HepG2 (cell line): ENCODE measurements at regions not wholly inside any gene's neighbourhood (a gene's known extent, or its start where the extent isn't known, plus 50 kb on each side); places are given as distances from the start of the nearest gene placed in this dataset.

Source experiments
- ATAC-seq: fragments of 200-7000 bp; cut with Tn5 transposase; 3 replicates; pipeline ENCODE4 v1.9.1; 2020; ENCODE audit warnings: mild to moderate bottlenecking, moderate library complexity
- BruUV-seq: library from RNA; stranded (reverse); fragments of 400-500 nt; replicated peaks from 2 replicates; lab custom pipeline; 2021; lab: Mats Ljungman, UMichigan
- CTCF ChIA-PET: fragments of 300-600 bp; formaldehyde crosslinking; extraction: SDS; loops from one replicate; lab custom pipeline; 2021; ENCODE audit warnings: low total read pairs, inconsistent platforms, low intra/inter-chr PET ratio; lab: Yijun Ruan, JAX
- POLR2A ChIA-PET: fragments of 350-600 bp; sonication (Branson Sonifier 250); formaldehyde crosslinking; loops from one replicate; lab custom pipeline; 2020; ENCODE audit warnings: antibody characterized with exemption, inconsistent platforms; lab: Yijun Ruan, JAX
- DNase-seq: peaks from one replicate; pipeline ENCODE4 v3.0.0-alpha.2; 2015; ENCODE audit warnings: low spot score
- FAIRE-seq: peaks from 3 replicates; lab custom pipeline; 2011; peaks lifted over from hg19 to GRCh38; lab: Jason Lieb, UNC
- H2AFZ ChIP-seq: one replicate; pipeline ENCODE4 v1.6.1; 2011; ENCODE audit warnings: low read length, inconsistent platforms
- H3K27ac ChIP-seq: fragments of 300-600 bp; 3 replicates; pipeline ENCODE4 v1.8.0; 2011; ENCODE audit warnings: mixed run types, mild to moderate bottlenecking, mixed read lengths, low read length, inconsistent platforms; ENCODE audit not compliant: insufficient read depth; ENCODE audit errors: extremely low read length
- H3K27me3 ChIP-seq, 2 experiments: fragments of 200-600 bp in 1 of 2; 2 replicates in 1 of 2; 3 replicates in 1 of 2; pipeline versions ENCODE4 v1.6.0 to v1.8.0; 2011; ENCODE audit warnings: low read length in 2 of 2, mild to moderate bottlenecking in 2 of 2, moderate library complexity in 2 of 2, inconsistent platforms in 1 of 2; ENCODE audit not compliant: insufficient read depth in 2 of 2, control insufficient read depth in 1 of 2
- H3K36me3 ChIP-seq, 2 experiments: fragments of 200-600 bp in 1 of 2; replicated peaks in 1 of 2; 2 replicates in 1 of 2; 3 replicates in 1 of 2; pipeline versions ENCODE4 v1.5.1 to v1.8.0; 2011; ENCODE audit warnings: low read length in 2 of 2, inconsistent platforms in 1 of 2; ENCODE audit not compliant: insufficient read depth in 2 of 2, control insufficient read depth in 1 of 2
- H3K4me1 ChIP-seq: 2 replicates; pipeline ENCODE4 v1.5.1; 2012; ENCODE audit warnings: low read length, inconsistent platforms; ENCODE audit not compliant: insufficient read depth
- H3K4me2 ChIP-seq: 2 replicates; pipeline ENCODE4 v1.6.0; 2011; ENCODE audit warnings: low read depth, low read length, inconsistent platforms
- H3K4me3 ChIP-seq, 3 experiments: fragments of 200-600 bp in 1 of 3; sonication (generic), shearing (Covaris generic) in 1 of 3; replicated peaks in 1 of 3; 2 replicates each; pipeline ENCODE4 v1.5.1; 2011 to 2016; ENCODE audit warnings: low read length in 3 of 3, inconsistent platforms in 2 of 3, low read depth in 2 of 3, mild to moderate bottlenecking in 2 of 3, control low read depth in 1 of 3, mixed read lengths in 1 of 3; ENCODE audit not compliant: insufficient read depth in 1 of 3
- H3K79me2 ChIP-seq: one replicate; pipeline ENCODE4 v1.6.1; 2011; ENCODE audit warnings: low read length, inconsistent platforms; ENCODE audit not compliant: insufficient read depth
- H3K9ac ChIP-seq: 2 replicates; pipeline ENCODE4 v1.6.0; 2011; ENCODE audit warnings: mild to moderate bottlenecking, low read depth, low read length, inconsistent platforms; ENCODE audit not compliant: insufficient read depth
- H3K9me3 ChIP-seq: 2 replicates; pipeline ENCODE4 v1.5.1; 2012; ENCODE audit warnings: mild to moderate bottlenecking, low read length
- H4K20me1 ChIP-seq: 2 replicates; pipeline ENCODE4 v1.6.0; 2011; ENCODE audit warnings: inconsistent platforms, mild to moderate bottlenecking, low read length, moderate library complexity; ENCODE audit not compliant: insufficient read depth
- BRF2 ChIP-seq: sonication (generic); formaldehyde crosslinking; IDR thresholded peaks from 2 replicates; pipeline ENCODE4 v1.8.1; 2022; ENCODE audit warnings: mild to moderate bottlenecking, missing genetic modification reagents
- DR1 ChIP-seq: sonication (generic); formaldehyde crosslinking; IDR thresholded peaks from 2 replicates; pipeline ENCODE4 v1.8.0; 2021; ENCODE audit warnings: mild to moderate bottlenecking, missing genetic modification reagents, inconsistent platforms
- GPBP1L1 ChIP-seq: sonication (generic); formaldehyde crosslinking; IDR thresholded peaks from 2 replicates; pipeline ENCODE4 v1.5.0; 2020; ENCODE audit warnings: mild to moderate bottlenecking, missing genetic modification reagents
- PTBP1 ChIP-seq: fragments of 200-400 bp; formaldehyde crosslinking; IDR thresholded peaks from 2 replicates; pipeline ENCODE4 v1.6.1; 2018; ENCODE audit warnings: low read length, low read depth; ENCODE audit not compliant: poor library complexity, severe bottlenecking
- SIN3A ChIP-seq: IDR thresholded peaks from 2 replicates; pipeline ENCODE4 v1.6.1; 2011; ENCODE audit warnings: low read depth, mild to moderate bottlenecking, control low read depth, low read length, borderline replicate concordance
- ZNF318 ChIP-seq: sonication (generic); formaldehyde crosslinking; IDR thresholded peaks from 2 replicates; pipeline ENCODE4 v1.4.0; 2020; ENCODE audit warnings: mild to moderate bottlenecking, missing genetic modification reagents
- ZNF501 ChIP-seq: sonication (generic); formaldehyde crosslinking; IDR thresholded peaks from 2 replicates; pipeline ENCODE4 v1.5.1; 2020; ENCODE audit warnings: mild to moderate bottlenecking, moderate library complexity, missing genetic modification reagents
- ZNF746 ChIP-seq: sonication (generic); formaldehyde crosslinking; IDR thresholded peaks from 2 replicates; pipeline ENCODE4 v1.8.0; 2022; ENCODE audit warnings: mild to moderate bottlenecking, missing genetic modification reagents
- WGBS: methylation state at CpG from one replicate; pipeline ENCODE4 v1.1.6; 2017; ENCODE audit warnings: low lambda C conversion rate; 5-methylcytosine and 5-hydroxymethylcytosine counted together
- in situ Hi-C: cut with HindIII; loops from 2 replicates; pipeline ENCODE4 v1.10.0; 2017; ENCODE audit warnings: low pct_unique_long_range_greater_than_20kb; ENCODE audit not compliant: extremely low pct_ligation_motif_present
- intact Hi-C: fragments of 100-400 bp; cut with micrococcal nuclease; formaldehyde crosslinking; loops from one replicate; pipeline ENCODE4 v1.10.0; 2022; ENCODE audit not compliant: unreplicated experiment

GRCh38 chr9:105861972-105862371 is 167.6 kb downstream of the TMEM38B start (continued):
- no peak for TF ChIP-seq ZNF318 (CRISPR knock-in tag)
- no peak for TF ChIP-seq BRF2

- no peak overlapping the region for H3K27ac ChIP-seq
- no peak overlapping the region for H2AFZ ChIP-seq
- DNase-seq (no peak), FAIRE-seq (no peak), ATAC-seq (no peak)
- no TSS peak for BruUV-seq
- H3K9ac ChIP-seq = no peak overlapping the region
- intact Hi-C loops (no loop called here), in situ Hi-C loops (no loop called here)
- no peaks in the 10 kb centered on the region for H3K79me2 ChIP-seq
- POLR2A ChIA-PET = no interaction called here
- H3K27me3 ChIP-seq = no peaks in the 10 kb centered on the region
- H3K4me1 ChIP-seq = no peaks in the 10 kb centered on the region
- no peak overlapping the region for H3K4me2 ChIP-seq
- H3K9me3 ChIP-seq = no peaks in the 10 kb centered on the region
- H3K4me3 ChIP-seq = no peak overlapping the region
- CTCF ChIA-PET = no interaction called here
- no peaks in the 10 kb centered on the region for H3K36me3 ChIP-seq
- WGBS = 30% methylated on average over 6 of the region's 6 CpGs
- H4K20me1 ChIP-seq = no peaks in the 10 kb centered on the region
- TF ChIP-seq GPBP1L1 (CRISPR knock-in tag) = no peak
- TF ChIP-seq DR1 (CRISPR knock-in tag) = no peak
- TF ChIP-seq PTBP1 = no peak
- no peak for TF ChIP-seq ZNF746 (CRISPR knock-in tag)
- TF ChIP-seq SIN3A = no peak
- no peak for TF ChIP-seq ZNF501 (CRISPR knock-in tag)
Measured at GRCh38 chr9:105864248-105864898, 170.0 kb downstream of the TMEM38B start.
